ENCODE measurements at regions not wholly inside any gene's neighbourhood (a gene's known extent, or its start where the extent isn't known, plus 50 kb on each side); places are given as distances from the start of the nearest gene placed in this dataset.

DNA sequence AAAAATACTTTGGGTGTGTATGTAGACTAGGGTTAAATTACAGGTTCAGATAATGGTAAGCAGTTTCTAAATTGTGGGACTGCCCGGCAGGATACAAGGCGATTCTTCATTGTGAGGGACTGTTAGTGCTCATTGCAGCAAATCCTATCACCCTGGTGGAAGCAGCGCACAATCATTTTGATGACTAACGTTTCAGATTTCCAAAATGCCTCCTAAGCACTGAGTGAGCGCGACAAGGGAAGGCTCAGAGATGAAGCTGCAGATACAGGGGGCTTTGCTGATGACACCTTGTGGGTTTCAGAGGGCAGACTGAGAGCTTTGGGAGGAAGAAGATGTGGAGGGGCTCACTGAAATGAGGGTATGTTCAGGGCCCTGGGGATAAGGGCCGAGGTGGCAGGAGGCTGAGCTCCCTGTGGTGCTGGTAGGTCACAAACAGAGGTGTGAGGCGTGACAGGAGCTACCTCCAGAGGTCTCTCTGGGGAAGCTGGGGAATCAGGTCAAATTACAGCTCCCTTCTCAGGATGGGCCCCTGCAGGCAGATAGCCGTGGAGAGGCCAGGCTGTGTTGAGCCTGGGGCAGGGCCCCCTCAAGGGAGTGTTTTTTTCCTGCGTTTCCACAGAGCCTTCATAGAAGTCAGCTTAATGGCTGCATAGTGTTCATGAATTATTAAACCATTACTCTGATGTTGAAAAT is 84.5 kb upstream of the FYN start:
- DNase-seq (ENCODE audit: low read depth in 3 of 3), result no peak

DNA sequence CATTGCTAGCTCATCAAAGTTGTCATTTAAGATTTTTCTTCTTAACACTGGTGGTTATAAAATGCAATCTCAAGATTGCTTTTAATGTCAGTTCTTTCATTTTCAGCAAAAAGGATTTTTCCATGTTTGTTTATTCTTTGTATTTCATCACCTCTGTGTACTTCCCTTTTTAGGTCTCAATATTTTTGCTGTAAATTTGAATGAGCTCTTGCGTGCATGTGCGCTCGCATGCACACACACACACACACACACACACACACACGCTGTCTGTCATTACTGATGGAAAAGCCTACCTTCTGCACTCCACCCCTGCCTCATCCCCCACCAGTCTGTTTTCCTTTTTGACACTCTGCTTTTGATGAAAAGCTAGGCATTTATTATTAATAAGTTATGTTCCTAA is 85.3 kb upstream of the FYN start:
- DNase-seq (ENCODE audit: low read depth in 3 of 3), result no peak

DNA sequence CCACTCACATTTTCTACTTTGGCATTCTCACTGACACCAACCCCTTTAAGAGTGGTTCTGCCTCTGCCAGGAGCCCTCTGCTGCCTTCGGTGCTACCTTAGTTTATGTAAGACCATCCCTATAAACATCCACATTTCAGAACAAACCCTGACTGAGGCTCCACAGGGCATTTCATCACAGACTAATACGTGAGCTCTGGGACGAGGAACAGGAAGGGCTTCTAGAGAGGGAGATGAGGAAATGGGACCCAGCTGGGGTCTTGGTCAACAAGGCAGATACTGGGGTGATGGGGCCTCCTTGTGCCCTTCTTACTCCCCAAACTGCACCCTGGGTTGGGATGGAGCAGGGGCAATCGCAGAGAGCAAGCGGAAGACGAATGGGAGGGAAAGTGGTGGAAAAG is 86.5 kb upstream of the FYN start:
- no peak for DNase-seq (ENCODE audit: low read depth in 3 of 3)

DNA sequence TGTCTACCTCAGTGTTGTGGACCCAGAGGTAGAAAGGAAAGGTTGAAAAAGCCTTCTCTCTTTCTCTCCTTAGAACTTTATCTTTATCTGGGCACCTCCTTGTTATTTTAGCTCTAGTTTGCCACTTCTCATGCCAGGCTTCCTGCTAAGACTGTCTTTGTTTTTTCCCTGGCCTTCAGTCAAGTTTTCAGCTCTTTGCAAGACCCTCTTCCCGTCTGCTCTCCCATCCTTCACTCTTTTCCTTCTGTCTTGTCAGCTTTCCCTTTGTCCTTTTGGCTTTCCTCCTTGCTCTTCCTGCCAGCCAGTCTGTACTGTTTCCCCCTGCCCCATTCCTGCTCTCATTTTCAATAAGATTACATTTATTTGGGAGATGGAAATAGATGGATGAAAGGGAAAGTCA is 86.8 kb upstream of the CCN6 start:
- DNase-seq (ENCODE audit: low read depth in 3 of 3), result no peak

DNA sequence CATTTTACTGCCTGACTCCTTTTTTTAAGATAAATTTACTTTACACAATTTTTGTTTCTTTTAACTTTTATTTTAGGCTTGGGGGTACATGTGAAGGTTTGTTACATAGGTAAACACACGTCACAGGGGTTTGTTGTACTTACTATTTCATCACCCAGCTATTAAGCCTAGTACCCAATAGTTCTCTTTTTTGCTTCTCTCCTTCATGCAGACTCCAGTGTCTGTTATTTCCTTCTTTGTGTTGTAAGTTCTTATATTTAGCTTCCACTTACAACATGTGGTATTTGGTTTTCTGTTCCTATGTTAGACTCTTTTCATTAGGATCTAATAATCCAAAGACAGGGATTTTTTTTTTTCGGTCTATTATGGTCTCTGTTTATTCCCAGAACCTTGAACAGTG is 83.5 kb upstream of the CCN6 start:
- no peak for DNase-seq (ENCODE audit: low read depth in 3 of 3)

DNA sequence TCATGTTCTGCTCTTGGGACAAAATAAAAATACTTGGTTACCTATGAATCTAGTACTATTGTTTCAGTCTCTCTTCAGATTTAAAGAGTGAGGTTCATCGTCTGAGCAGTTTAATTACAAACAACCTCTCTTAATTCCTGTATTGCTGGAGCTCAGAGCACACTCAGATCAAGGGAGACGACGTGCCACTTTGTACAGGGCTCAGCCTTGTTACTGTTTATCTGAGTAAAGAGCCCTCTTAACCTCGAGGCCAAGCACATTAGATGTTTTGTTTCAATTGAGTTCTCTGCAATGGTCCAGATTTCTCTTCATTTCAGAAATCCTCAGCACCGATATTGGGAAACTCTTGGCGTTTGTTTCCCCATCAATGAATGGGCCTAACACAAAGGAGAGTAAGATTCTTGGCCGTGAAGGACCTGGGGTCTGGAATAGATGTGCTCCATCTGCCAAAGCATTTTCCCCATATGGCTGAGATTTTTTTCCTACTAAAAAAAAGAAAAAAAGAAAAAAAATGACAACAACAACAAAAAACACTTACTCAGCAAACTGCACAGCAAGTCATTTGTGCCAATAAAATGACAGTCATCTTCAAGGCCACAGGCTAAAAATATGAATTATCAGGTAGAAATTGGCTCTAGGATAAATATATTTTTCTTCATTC is 82.6 kb upstream of the CCN6 start:
- no peak for DNase-seq (ENCODE audit: low read depth in 3 of 3)

DNA sequence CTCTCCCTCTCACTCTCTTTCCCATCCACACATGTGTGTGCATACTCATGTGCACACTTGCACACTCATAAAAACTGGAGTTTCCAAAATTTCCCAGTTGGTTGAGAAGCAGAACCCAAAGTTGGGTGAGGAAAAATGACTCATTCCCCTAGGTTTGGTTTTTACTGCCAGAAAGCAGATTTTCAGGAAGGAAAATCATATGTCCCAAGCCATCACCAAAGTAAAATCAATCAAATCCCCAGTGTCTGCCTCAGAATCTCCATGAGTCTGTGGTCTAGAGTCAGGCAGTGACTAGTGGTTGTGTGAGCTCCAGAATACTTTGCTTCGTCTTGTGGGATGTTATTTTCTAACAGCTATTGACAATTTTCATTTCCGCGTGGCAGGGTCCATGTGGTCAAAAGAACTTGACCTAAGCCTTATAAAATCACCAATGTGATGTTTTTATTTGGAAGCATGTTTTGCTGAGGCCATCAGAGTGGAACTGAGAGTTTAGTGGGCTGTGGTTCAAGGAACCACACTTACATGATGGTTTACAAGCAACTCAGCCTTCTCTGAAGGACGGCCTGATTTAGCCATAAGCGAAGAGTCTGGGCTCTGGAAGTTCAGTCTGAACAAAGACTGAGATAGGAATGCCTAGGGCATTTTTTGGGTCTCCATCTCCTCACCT is 81.9 kb upstream of the CCN6 start:
- DNase-seq (ENCODE audit: low read depth in 3 of 3), result no peak

DNA sequence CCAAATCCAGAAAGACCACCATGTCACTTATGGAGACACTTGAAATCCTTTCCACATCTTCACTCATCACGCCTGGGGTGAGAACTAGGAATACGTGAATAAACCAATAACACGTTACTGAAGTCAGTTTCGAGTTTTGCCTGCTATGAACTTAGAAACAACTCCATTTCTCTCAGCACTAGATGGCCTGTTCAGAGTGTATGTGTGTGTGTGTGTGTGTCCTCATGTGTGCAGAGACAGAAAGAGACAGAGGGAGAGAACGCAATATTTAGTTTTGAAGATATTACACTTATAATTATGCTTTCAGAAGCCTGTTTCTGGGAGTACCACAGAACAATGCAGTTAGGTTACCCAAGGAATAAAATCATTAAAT is 81.2 kb upstream of the CCN6 start:
- DNase-seq (ENCODE audit: low read depth in 3 of 3), result no peak

DNA sequence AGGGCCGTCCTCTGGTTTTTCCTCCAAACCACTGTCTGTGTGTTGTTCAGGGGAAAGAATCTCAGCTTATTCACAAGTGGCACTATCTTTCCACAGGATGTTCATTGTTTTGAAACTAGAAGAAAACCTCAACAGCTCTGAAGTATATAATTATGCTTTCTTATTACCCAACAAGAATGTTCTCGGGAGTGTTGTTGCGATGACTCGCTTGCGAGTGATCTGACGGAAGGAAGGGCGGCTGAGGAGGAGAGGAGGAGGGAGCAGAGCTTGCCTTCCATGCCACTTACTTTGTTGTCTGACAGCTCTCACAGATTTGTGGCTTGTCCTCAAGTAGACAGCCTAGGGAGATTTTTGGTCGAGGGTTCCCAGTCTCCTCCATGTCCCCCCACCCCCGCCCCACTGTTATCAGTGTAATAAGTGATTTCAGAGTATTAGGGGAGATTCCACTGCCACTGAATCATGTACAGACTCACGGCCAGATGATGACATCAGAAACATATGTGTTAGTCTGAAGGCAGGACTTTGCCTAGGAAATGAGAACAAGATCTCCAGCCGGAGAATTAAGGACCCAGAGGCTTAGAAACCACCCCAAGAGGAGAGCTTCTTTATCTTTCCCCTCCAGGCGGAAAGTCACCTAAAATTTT is 80.7 kb upstream of the CCN6 start:
- peak in 2 of 3 experiments; percentile 45 to 48 for DNase-seq (ENCODE audit: low read depth in 3 of 3)

DNA sequence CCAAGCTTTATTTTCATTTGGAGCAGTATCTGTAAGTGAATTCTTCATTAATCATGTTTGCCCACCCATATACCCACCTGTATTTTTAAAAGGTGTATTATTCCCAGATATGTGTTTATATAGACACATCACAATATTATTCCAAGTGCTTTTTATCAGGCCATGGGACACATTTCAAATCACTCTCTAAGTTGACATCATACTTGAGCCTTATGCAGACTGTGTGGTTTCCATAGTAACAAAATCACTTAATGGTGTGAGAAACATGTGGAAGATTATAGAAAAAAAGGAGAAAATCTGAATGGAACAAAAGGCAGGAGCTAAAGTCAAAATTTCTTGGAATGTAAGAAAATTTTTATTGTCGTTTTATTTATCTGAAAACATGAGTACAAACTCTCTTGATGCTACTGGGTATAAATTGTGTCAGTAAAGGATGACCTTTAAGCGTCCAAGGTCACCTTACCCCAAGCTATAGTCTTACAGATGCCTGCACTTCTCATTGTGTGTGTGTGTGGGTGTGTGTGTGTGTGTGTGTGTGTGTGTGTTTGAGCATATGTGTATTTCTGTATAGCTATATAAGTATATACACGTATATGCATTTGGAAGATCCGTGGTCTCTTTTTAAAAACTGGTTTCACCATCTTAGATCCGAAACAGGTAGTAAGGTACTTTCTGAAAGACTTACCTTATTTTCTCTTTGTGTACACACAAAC is 79.8 kb upstream of the CCN6 start:
- DNase-seq (ENCODE audit: low read depth in 3 of 3), result no peak

DNA sequence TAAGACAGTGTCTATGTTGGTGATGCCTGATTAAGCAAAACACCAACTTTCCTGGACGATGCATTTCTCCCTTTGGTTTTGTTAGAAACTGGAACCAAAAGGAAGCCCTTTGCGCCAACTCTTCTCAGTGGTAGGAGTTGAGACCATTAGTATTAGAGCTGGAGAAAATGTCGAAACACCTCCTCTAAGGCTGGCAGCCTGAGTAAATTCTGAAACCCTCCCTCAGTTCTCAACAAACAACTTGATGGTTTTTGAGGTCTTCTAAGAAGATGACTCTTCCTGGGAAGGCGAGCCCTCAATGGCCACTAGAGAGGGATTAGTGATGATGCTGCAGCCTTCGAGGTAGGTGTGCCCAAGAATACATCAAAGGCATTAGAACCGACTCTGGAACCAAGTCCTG is 78.4 kb upstream of the CCN6 start:
- no peak for DNase-seq (ENCODE audit: low read depth in 3 of 3)

DNA sequence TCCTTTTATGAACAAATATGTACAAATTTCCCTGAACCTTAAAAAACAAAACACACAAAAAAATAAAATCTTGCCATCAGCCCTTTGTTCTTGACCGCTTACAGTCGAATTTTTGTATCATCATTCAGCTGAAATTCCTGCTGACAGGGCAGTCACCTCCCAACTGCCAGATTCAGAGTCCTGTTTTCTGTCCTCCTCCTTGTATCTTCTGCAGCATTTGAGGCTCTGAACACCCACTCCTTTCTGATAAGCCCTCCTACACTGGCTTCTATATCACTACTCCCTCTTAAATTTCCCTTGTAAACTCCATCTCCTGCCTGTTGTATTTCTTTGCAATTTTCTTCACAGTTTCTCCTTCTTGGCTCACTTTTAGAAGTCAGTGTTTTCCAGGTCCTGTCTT is 77.8 kb upstream of the CCN6 start:
- DNase-seq (ENCODE audit: low read depth in 3 of 3), result no peak

DNA sequence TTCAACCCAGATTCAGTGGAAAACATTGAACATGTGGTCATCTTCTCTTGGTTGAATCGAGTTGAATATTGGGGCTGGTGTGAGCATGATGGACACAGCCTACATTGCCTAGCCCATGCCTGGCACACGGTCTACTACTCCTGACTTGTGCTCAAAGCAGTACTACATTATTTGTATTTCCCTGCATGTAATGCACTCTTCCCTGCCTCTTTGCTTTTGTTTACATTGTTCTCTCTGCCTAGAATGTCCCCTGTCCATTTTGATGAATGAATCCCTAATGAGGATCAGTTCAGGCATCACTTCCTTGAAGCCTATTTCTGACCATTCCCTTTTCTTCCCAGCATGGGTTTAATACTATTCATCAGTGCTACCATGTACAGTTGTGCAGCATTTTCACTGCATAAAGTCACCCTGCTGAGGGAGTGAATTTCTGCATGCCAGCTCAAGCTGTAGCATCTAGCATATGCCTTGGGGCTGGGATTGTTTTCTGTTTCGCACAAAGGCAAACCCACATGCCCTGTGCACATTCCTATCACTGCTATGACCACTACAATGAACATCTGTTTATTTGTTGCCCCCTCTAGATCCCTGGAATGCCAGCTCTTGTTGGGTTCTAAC is 75.3 kb upstream of the CCN6 start:
- DNase-seq (ENCODE audit: low read depth in 3 of 3), result no peak

DNA sequence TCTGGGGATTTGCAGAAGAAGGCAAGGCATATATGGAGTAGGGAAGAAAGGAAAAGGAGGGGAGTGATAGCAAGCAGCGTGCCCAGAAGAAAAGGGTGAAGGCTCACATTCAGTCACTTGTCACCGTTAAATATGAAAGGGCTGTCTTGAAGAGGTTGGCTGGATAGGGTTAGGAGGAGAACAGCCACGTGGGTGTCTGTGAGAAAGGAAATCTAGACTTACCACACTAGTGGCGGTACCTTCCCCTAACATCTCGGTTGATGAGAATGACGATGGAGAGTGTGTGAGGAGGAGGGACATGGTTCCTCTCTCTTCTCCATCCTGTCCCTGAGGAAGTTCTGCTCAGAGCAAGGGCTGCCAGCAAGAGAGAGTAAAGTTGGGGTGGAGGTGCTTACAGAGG is 74.3 kb upstream of the CCN6 start:
- no peak for DNase-seq (ENCODE audit: low read depth in 3 of 3)

DNA sequence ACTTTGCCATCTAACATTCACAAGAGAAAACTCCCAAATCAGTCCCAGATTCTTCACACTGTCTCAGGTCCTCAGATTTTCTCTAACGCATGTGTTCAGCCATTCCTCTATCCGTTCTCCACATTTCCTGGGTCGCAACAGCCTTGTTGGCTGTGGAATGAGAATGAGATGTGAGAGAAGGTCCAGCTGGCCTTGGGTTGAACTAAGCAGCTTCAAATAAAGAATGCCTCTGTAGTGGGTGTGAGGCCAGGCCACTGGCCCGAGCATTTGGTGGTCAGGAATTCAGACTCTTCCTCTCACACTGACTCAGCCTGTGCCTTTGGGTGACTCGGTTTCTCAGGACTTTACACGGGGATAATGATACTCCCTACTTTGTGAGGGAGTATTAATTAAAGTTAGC is 73.8 kb upstream of the CCN6 start:
- DNase-seq (ENCODE audit: low read depth in 3 of 3), result no peak

DNA sequence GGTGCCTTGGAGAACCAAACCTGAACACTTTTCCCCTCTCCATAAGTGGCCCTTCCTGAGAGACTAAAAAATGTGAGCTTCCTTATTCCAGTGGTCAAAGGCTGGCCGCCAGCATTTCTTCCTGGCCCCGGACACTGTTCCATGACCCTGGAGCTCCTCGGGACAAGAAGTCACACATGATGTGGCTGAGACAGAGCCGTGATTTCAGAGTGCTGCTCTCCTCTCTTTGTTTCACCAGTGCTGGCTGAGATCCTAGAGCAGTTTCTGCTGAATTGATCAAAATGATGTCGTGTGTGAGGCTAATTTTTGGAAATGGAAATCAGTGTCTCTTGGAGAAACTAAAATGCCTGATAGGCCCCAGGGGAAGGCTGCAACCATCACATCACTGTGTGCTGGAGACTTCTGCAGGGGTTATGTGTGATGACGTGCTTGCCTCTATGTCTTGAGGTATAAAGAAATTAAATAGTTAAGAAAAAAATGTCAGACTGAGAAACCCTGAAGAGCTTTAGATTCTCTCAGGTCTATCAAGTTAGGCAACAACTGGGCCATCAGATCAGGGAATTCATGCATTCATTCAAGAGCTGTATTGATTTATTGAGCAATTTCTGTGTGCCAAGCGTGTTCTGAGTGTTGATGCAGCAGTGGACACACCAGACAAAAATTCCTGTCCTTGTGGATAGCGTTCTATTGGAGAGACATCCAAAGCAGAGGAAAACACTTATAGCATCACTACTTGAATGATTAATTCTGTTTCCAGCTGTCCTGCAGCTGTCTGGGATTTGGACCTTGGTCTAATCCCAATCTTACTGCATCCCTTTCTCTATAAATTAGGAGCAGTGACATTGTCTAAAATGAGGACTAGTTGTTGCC is 72.7 kb upstream of the CCN6 start:
- no peak for DNase-seq (ENCODE audit: low read depth in 3 of 3)

DNA sequence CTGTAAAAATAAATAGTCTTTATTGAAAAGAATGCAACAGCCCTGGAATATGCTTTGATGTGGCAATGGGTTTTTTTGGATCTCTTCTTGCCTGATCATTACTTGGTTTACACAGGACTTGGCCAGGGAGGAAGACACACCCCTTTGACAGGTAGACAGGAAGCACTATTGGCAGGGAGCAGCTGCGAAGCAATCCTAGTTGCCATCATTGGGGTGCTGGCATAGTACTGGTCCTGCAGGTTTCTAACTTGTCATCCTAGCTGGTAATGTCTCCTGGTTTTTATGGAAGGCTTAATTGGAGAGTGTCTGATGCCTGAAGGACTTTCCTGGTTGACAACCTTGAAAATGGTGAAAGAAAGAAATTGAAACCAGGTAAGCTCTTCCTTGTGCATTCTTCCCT is 71.2 kb upstream of the CCN6 start:
- no peak for DNase-seq (ENCODE audit: low read depth in 3 of 3)

DNA sequence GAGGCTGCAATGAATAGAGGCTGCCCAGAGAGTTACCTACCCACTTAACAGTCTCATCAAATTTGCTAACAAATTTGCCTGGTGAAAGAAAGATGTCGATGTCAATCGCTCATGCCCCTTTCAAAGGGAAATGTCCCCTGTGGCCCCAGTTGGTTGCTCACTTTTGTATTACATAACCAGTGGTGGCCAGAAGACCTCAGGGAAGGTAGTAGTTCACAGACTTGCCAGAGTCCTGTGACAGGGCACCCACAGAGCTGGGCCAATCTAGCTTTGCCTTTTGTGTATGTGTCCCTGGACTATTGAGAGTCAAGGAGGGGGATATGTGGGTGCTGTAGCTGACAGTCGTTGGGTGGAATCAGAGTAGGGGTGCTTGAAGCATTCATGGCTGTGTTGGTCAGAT is 70.7 kb upstream of the CCN6 start:
- DNase-seq (ENCODE audit: low read depth in 3 of 3), result no peak

DNA sequence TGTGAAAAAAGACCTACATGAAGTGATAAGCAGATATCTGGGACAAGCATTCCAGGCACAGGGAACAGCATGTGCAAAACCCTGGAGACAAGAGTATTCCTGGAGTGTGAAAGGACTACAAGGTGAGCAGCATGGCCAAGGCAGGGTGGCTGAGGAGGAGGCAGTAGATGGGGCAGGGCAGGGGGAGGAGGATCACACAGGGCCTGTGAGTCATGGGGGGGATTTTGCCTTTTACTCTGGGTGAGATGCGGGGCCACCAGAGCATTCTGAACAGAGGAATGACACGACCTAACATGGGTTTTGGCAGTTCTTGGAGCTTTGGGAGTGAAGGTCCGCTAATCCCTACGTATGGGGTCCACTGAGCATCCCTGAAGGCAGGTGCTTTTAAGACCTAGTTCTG is 69.8 kb upstream of the CCN6 start:
- DNase-seq (ENCODE audit: low read depth in 3 of 3), result peak in 2 of 3 experiments; percentile 25 to 41

DNA sequence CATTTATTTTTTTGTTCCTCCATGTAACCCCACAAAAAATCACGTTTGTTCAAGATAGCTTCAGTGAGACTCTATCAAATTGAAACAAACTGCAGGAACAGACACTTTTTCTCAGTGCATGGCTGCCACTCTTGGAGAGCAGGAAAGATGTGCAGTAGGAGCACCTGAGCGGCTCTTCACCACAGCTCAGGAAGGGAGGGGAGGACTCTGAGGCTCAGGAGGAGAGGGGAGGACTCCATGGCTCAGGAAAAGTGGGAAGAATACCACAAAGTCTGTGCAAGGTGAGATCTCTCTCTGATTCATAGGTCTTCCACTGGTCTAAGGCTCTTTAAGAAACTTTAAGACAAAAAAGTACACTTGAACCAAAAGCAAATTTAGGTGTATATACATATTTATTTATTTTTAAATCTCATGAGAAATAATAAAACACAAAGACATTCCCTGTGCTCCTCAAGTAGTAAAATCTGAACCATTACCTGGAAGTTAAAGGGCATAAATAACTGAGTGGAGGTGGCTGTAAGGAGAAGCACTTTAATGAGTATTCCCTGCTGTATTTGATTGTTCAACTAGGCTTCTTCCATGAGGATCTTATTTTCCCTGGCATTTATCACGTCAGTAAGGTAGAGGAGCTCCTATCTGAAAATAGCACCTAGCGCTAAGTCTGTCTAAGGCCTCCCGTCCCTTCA is 69.2 kb upstream of the CCN6 start:
- no peak for DNase-seq (ENCODE audit: low read depth in 3 of 3)
